HFFc6 (cell line): ENCODE measurements at regions not wholly inside any gene's neighbourhood (a gene's known extent, or its start where the extent isn't known, plus 50 kb on each side); places are given as distances from the start of the nearest gene placed in this dataset.
A peak's percentile ranks its signal among the peaks of the same experiment; 100 is the strongest.

Source experiments
- DNase-seq: peaks from one replicate; pipeline ENCODE4 v3.0.0-alpha.2; 2018
- H3K27ac Mint-ChIP-seq: 2 replicates; pipeline ENCODE4 v1.8.0; 2020; ENCODE audit warnings: mild to moderate bottlenecking, mixed read lengths
- H3K27me3 Mint-ChIP-seq: 2 replicates; pipeline ENCODE4 v1.8.0; 2021; ENCODE audit warnings: mild to moderate bottlenecking, moderate library complexity, mixed read lengths; ENCODE audit not compliant: insufficient read depth
- H3K36me3 Mint-ChIP-seq: 2 replicates; pipeline ENCODE4 v1.8.0; 2021; ENCODE audit warnings: low read depth, mixed read lengths
- H3K4me1 Mint-ChIP-seq: 2 replicates; pipeline ENCODE4 v1.8.0; 2020; ENCODE audit warnings: low read depth, mixed read lengths
- H3K4me3 Mint-ChIP-seq: 2 replicates; pipeline ENCODE4 v1.8.0; 2020; ENCODE audit warnings: mild to moderate bottlenecking, moderate library complexity, mixed read lengths
- H3K9me3 Mint-ChIP-seq: 2 replicates; pipeline ENCODE4 v1.8.0; 2020; ENCODE audit warnings: mild to moderate bottlenecking, mixed read lengths
- TF ChIP-seq, protein P1 (sequence below): fragments of 200-600 bp; sonication (generic); IDR thresholded peaks from 2 replicates; pipeline ENCODE4 v1.5.0; 2021; ENCODE audit warnings: antibody characterized with exemption, mild to moderate bottlenecking

DNA sequence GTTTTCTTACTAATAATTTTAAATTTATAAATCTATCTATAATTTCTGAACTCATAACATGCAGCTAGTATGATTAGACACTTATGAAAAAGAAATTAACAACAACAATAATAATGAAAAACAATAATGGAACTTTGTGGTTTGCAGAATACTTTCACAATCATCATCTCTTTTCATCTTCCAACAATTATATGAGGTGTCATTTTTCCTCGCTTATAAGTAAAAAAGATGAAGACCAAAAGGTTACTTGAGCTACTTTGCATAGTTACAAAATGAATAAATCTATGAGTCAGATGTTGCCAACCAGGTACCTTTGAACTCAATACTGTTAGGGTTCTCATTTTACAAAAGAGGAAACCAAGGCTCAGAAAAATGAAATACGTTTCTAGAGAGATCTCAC lies 98.5 kb upstream of the ELOVL6 start:
- Mint-ChIP-seq H3K27ac (no peak overlapping the region), H3K27me3 (peaks cover 12% of the 10 kb centered on the region), H3K4me3 (no peak overlapping the region), H3K4me1 (peaks cover 13% of the 10 kb centered on the region; the same call in 1 of the 2 replicates), H3K36me3 (no peaks in the 10 kb centered on the region), H3K9me3 (no peaks in the 10 kb centered on the region)
- DNase-seq = no peak
- TF ChIP-seq, protein P1, sequence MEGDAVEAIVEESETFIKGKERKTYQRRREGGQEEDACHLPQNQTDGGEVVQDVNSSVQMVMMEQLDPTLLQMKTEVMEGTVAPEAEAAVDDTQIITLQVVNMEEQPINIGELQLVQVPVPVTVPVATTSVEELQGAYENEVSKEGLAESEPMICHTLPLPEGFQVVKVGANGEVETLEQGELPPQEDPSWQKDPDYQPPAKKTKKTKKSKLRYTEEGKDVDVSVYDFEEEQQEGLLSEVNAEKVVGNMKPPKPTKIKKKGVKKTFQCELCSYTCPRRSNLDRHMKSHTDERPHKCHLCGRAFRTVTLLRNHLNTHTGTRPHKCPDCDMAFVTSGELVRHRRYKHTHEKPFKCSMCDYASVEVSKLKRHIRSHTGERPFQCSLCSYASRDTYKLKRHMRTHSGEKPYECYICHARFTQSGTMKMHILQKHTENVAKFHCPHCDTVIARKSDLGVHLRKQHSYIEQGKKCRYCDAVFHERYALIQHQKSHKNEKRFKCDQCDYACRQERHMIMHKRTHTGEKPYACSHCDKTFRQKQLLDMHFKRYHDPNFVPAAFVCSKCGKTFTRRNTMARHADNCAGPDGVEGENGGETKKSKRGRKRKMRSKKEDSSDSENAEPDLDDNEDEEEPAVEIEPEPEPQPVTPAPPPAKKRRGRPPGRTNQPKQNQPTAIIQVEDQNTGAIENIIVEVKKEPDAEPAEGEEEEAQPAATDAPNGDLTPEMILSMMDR = no peak

DNA sequence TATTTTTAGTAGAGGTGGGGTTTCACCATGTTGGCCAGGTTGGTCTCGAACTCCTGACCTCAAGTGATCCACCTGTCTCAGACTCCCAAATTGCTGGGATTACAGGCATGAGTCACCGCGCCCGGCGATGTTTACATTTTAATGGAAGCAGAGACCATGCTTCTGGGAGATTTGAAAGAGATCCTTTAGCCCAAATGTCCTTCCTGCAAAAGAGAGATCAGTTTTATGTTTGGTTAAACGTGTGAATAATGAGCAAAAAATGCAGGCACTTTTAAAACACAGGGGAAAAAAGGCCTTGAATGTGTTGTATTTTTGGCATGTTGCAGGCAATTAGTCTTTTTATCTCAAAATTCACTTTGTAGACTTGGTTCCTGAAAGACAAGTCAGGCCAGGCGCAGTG lies 95.8 kb upstream of the ELOVL6 start:
- Mint-ChIP-seq H3K4me3 (no peak overlapping the region), H3K4me1 (peaks cover 13% of the 10 kb centered on the region; the same call in 1 of the 2 replicates), H3K9me3 (no peaks in the 10 kb centered on the region), H3K27ac (no peak overlapping the region), H3K27me3 (peaks cover 15% of the 10 kb centered on the region), H3K36me3 (no peaks in the 10 kb centered on the region)
- DNase-seq = peak; percentile 10
- TF ChIP-seq, protein P1 = no peak

DNA sequence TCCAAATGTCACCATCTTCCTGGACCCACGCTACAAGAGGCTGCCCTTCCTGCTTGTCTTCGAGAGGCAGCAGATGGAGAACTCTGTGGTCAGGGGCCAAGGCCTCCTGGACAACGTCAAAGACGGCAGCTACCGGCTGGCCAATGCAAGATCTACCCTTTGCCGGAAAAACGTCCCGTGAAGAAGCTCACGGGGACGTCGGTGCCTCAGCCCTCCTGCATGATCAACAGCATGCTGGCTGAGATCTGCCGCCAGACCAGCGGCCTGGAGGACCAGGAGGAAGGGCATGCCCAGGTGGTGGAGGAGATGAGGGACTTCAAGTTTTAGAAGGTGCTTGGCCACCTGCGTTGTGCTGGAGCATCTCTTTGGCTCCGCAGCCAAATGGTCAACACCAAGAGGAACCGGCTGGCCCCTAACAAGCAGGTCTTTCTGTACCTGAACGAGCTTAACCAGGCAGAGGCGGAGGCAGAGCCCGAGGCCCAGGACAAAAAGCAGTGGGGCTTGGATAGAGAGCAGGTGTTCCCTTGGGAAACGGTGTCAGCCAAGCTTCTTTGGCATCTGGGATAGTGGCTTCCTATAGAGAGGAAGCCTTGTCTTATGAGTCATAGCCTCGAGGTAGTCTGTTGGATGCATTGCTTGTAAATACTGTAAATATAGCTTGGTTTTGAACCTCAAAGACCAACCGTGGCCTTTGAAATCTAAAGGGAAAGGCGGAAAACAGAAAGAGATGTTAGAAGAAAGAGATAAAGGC lies 94.8 kb upstream of the ELOVL6 start:
- Mint-ChIP-seq H3K4me3 (no peak overlapping the region), H3K9me3 (no peaks in the 10 kb centered on the region), H3K27me3 (peaks cover 13% of the 10 kb centered on the region), H3K27ac (no peak overlapping the region), H3K36me3 (no peaks in the 10 kb centered on the region), H3K4me1 (peaks cover 13% of the 10 kb centered on the region; the same call in 1 of the 2 replicates)
- TF ChIP-seq, protein P1 = no peak
- DNase-seq = no peak

DNA sequence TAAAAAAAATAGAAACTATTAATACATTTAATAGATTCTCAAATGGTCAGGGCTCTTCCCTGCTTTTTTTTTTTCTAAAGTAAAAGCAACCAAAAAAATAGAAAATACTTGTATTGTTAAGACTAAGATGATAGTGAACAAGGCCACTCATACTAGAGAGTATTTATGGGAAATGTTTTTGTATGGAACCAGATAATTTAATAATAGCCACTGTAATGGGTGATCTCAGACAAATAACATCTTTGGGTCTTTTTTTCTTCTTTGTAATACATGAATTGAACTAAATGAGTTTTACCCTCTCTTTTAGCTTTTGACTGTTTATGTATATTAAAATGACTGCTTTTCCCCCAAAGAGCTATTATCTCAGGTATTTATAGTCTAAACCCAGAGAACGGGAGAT lies 92.1 kb upstream of the ELOVL6 start:
- TF ChIP-seq, protein P1 = no peak
- Mint-ChIP-seq H3K27me3 (peaks cover 13% of the 10 kb centered on the region), H3K9me3 (no peaks in the 10 kb centered on the region), H3K36me3 (no peaks in the 10 kb centered on the region), H3K4me1 (peaks cover 19% of the 10 kb centered on the region), H3K4me3 (no peak overlapping the region), H3K27ac (no peak overlapping the region)
- no peak for DNase-seq

DNA sequence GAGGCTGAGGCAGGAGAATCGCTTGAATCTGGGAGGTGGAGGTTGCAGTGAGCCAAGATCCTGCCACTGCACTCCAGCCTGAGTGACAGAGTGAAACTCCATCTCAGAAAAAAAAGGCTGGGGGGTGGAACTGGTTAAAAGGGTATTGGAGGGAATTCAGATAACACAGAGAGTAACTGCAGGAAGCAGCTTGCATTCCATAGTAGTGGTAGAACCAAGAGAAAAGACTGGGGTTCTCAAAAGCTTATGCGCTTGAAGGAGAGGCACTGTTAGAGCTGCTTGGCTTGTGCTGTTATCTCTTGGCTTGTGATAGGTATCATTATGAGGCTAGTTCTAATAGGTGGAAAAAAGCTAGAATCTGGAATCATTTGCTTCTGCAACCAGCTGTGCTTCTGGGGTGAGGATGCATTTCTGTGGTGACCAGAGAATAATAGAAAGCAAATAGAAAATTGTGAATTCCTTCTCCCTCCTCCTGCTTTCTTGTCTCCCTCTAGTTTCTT lies 91.2 kb upstream of the ELOVL6 start:
- Mint-ChIP-seq H3K4me3 (no peak overlapping the region), H3K9me3 (no peaks in the 10 kb centered on the region), H3K27ac (no peak overlapping the region), H3K4me1 (peaks cover 19% of the 10 kb centered on the region), H3K27me3 (peaks cover 13% of the 10 kb centered on the region), H3K36me3 (no peaks in the 10 kb centered on the region)
- TF ChIP-seq, protein P1 = no peak
- no peak for DNase-seq
